LNCaP clone FGC (cell line): ENCODE measurements at regions not wholly inside any gene's neighbourhood (a gene's known extent, or its start where the extent isn't known, plus 50 kb on each side); places are given as distances from the start of the nearest gene placed in this dataset.
"Not testable (repeated sequence)": the region's sequence is repeated elsewhere in the genome, so short reads cannot be mapped to it uniquely, and the experiment has no call there.

Experiments used
- DNase-seq: peaks from one replicate; pipeline ENCODE4 v3.0.0-alpha.2; 2011; ENCODE audit warnings: low read depth
- H3K4me3 ChIP-seq: 2 replicates; pipeline ENCODE4 v1.5.1; 2011; ENCODE audit warnings: mild to moderate bottlenecking, low read depth, low read length, control low read depth
- TF ChIP-seq, protein P1 (sequence below): IDR thresholded peaks from 2 replicates; pipeline ENCODE4 v1.5.1; 2012; ENCODE audit warnings: mild to moderate bottlenecking; ENCODE audit not compliant: control insufficient read depth, insufficient read depth; ENCODE audit errors: extremely low read depth

DNA sequence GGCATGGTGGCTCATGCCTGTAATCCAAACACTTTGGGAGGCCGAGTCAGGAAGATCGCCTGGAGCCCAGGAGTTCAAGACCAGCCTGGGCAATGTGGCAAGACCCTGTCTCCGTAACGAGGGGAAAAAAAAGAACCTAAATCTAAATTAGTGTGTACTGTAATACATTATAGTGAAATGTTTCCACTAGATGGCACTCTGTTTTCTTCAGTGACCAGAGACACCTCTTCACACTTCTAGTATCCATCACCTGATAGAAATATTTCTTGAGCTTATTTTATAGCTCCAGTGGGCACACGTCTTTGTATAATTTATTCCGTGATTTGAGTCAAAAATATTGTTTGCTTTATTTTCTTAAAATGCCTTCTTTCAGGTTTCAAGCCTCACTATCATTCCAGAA, 600.9 kb upstream of the DIPK2B start:
- no peak overlapping the region for H3K4me3 ChIP-seq
- no peak for DNase-seq
- TF ChIP-seq, protein P1, sequence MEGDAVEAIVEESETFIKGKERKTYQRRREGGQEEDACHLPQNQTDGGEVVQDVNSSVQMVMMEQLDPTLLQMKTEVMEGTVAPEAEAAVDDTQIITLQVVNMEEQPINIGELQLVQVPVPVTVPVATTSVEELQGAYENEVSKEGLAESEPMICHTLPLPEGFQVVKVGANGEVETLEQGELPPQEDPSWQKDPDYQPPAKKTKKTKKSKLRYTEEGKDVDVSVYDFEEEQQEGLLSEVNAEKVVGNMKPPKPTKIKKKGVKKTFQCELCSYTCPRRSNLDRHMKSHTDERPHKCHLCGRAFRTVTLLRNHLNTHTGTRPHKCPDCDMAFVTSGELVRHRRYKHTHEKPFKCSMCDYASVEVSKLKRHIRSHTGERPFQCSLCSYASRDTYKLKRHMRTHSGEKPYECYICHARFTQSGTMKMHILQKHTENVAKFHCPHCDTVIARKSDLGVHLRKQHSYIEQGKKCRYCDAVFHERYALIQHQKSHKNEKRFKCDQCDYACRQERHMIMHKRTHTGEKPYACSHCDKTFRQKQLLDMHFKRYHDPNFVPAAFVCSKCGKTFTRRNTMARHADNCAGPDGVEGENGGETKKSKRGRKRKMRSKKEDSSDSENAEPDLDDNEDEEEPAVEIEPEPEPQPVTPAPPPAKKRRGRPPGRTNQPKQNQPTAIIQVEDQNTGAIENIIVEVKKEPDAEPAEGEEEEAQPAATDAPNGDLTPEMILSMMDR: peak; percentile 44

DNA sequence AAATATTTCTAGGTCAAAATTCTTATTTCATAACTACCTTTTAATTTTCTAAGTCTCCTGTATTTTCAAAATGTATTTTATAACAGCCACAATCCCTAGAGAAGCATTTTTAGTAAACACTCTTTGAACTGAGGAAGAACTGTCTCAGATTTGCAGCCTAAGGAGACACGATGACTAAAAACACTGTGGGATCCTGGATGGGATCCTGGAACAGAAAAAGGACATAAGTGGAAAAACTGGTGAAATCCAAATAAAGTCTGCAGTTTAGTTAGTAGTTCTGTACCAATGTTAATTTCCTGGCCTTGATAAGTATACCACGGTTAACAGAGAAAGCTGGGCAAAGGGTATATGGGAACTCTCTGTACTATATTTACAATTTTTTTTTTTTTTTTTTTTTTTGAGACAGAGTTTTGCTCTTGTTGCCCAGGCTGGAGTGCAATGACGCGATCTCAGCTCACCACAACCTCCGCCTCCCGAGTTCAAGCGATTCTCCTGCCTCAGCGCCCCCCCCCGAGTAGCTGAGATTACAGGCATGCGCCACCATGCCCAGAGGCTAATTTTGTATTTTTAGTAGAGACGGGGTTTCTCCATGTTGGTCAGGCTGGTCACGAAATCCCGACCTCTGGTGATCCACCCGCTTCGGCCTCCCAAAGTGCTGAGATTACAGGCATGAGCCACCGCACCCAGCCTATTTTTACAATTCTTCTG, 600.2 kb upstream of the DIPK2B start:
- not testable (repeated sequence) for DNase-seq, H3K4me3 ChIP-seq

DNA sequence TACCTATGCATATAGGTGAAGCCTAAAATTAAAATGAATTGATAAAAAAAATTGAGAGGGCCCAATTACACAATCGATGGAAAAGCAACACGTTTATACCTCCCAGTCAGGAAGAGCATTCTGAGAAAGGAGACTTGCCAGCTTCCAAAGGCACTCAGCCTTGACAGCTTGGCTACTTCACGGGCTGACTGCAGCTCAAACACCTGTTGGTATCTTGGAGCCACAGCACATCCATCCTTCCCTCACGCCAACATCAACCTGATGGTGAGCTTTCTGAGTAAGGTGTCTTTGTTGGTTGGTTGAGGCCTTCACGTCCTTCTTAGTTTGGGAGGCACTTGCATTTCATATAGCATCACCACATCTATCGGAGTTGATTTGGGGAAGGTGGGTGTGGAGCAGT, 598.9 kb upstream of the DIPK2B start:
- no peak for DNase-seq
- H3K4me3 ChIP-seq: no peak overlapping the region
- TF ChIP-seq, protein P1: no peak

DNA sequence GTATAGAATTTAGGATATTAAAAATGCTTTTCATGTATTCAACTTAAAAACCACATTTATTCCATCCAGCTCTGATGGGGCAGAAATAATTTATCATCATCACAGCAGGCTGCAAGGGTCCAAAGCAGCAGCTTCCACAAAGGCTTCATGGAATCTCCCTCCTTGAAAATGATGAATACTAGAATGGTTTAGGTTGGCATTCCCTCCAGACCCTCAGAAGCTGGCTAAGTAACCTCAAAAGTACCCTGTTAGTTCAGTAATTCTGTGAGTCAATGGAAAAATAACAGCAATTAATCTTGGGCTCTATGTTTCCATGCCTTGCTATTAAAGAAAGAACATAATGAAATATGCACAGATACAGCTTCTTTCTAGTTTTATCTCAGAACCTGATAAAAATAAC, 594.9 kb upstream of the DIPK2B start:
- TF ChIP-seq, protein P1: no peak
- DNase-seq: no peak
- no peak overlapping the region for H3K4me3 ChIP-seq

DNA sequence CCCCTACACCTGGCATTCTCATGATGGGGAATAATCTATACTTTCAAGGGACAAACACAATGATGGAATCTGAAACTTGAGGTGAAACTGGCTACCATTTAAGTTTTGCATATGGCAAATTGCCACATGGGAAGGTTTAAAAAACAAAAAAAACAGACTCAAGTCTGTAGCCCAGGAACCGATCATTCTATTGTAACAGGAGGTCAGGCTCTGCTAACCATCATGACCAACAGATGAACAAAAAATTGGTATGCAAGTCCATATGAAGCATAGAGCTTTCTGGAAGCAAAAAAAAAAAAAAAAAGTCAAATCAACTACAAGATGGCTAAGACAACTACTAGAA, 594.3 kb upstream of the DIPK2B start:
- TF ChIP-seq, protein P1: no peak
- DNase-seq: no peak
- no peak overlapping the region for H3K4me3 ChIP-seq

DNA sequence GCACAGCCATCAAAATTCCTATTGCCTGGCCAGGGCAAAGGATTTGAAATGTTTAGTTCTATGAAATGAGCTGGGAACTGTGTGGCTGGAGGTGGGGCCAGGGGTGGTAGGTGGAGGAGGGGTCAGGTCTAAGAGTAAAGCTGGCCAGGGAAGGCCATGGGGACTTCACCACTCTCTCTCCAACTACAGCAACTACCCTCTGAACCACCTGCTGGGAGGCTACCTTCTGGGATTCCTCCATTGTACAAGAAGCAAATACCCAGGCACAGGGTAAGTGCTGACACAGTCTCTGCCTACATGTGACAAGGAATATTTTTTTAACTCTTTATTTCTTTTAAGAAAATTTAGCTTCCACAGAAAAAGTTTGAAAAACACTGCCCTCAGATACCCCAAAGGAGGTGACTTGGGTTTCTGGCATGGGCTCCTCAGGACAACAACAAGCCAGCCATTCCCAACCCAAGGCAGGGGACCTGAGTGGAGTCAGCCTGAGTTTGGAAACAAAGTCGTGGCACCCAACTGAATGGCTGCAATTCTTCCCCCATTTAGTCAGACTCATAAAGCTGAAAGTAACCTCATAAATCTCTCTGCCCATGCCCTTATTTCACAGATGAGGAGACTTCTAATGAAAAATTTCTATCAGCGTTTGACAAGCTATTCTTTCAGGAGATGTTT, 593.8 kb upstream of the DIPK2B start:
- no peak for DNase-seq
- no peak overlapping the region for H3K4me3 ChIP-seq
- TF ChIP-seq, protein P1: no peak

DNA sequence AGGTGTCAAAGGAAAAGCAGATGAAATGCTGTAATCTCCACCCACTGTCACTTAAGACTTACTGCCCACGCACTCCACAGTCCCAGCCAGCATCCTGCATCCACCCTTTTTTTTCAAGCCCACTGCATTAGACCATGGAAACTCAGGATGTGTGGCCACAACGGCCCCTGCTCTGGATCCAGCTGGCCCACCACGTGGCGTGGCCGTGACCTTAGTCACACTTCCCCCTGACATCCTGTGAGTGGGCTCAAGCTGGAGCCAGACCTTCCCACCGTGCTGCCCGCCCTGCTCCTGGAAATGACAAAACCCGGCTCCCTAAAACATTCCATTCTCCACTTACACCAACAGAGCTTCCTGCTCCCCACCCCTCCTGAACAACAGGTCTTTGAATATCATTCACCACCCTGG, 588.3 kb upstream of the DIPK2B start:
- no peak for DNase-seq
- TF ChIP-seq, protein P1: no peak
- no peak overlapping the region for H3K4me3 ChIP-seq
